IMR-90 (cell line): ENCODE measurements at regions not wholly inside any gene's neighbourhood (a gene's known extent, or its start where the extent isn't known, plus 50 kb on each side); places are given as distances from the start of the nearest gene placed in this dataset.

Experiments
- ATAC-seq: fragments of 200-7000 bp; cut with Tn5 transposase; 2 replicates; pipeline ENCODE4 v1.9.1; 2020; ENCODE audit warnings: low read depth, mild to moderate bottlenecking, moderate library complexity
- BruUV-seq: library from RNA; stranded (reverse); fragments of 400-500 nt; replicated peaks from 2 replicates; lab custom pipeline; 2021; lab: Mats Ljungman, UMichigan
- CTCF ChIA-PET: fragments of 300-600 bp; formaldehyde crosslinking; extraction: SDS; loops from one replicate; lab custom pipeline; 2021; ENCODE audit warnings: antibody characterized with exemption; lab: Yijun Ruan, JAX
- POLR2A ChIA-PET: fragments of 300-600 bp; sonication (Branson Sonifier 250); formaldehyde crosslinking; loops from one replicate; lab custom pipeline; 2022; ENCODE audit warnings: antibody characterized with exemption; ENCODE audit not compliant: unreplicated experiment; lab: Charles Lee
- DNase-seq: peaks from one replicate; pipeline ENCODE4 v3.0.0; 2013
- H2AFZ ChIP-seq: replicated peaks from 2 replicates; pipeline ENCODE3; 2013; ENCODE audit warnings: low read length, mild to moderate bottlenecking; ENCODE audit not compliant: poor library complexity
- H2AK5ac ChIP-seq: 2 replicates; pipeline ENCODE4 v1.6.1; 2013; ENCODE audit warnings: low read depth, low read length, inconsistent platforms
- H2AK9ac ChIP-seq: replicated peaks from 2 replicates; pipeline ENCODE3; 2013; ENCODE audit warnings: mild to moderate bottlenecking, low read depth, low read length, moderate library complexity; ENCODE audit not compliant: poor library complexity
- H2BK120ac ChIP-seq: 2 replicates; pipeline ENCODE4 v1.6.1; 2013; ENCODE audit warnings: low read depth, low read length, inconsistent platforms
- H2BK15ac ChIP-seq: 3 replicates; pipeline ENCODE4 v1.6.1; 2013; ENCODE audit warnings: low read depth, low read length, inconsistent platforms
- H2BK20ac ChIP-seq: 2 replicates; pipeline ENCODE4 v1.6.1; 2013; ENCODE audit warnings: low read depth, mild to moderate bottlenecking, inconsistent platforms, low read length, moderate library complexity
- H2BK5ac ChIP-seq: 2 replicates; pipeline ENCODE4 v1.6.1; 2013; ENCODE audit warnings: mild to moderate bottlenecking, low read depth, low read length, inconsistent platforms; ENCODE audit not compliant: poor library complexity, severe bottlenecking
- H3K14ac ChIP-seq: replicated peaks from 2 replicates; pipeline ENCODE4 v1.6.1; 2013; ENCODE audit warnings: low read depth, low read length, inconsistent platforms
- H3K18ac ChIP-seq: 2 replicates; pipeline ENCODE4 v1.6.1; 2013; ENCODE audit warnings: low read depth, low read length, control low read depth
- H3K23ac ChIP-seq: 2 replicates; pipeline ENCODE4 v1.6.1; 2013; ENCODE audit warnings: low read depth, low read length, inconsistent platforms
- H3K27ac ChIP-seq: 2 replicates; pipeline ENCODE4 v1.5.1; 2013; ENCODE audit warnings: mild to moderate bottlenecking, control low read depth, low read length; ENCODE audit not compliant: insufficient read depth
- H3K27me3 ChIP-seq: 2 replicates; pipeline ENCODE4 v1.6.1; 2013; ENCODE audit warnings: low read length; ENCODE audit not compliant: control insufficient read depth, insufficient read depth
- H3K36me3 ChIP-seq: 2 replicates; pipeline ENCODE4 v1.6.1; 2013; ENCODE audit warnings: low read length, mixed read lengths; ENCODE audit not compliant: control insufficient read depth, insufficient read depth
- H3K4ac ChIP-seq: 2 replicates; pipeline ENCODE4 v1.6.1; 2013; ENCODE audit warnings: low read depth, low read length, inconsistent platforms
- H3K4me1 ChIP-seq: 2 replicates; pipeline ENCODE4 v1.6.1; 2013; ENCODE audit warnings: low read length, mixed read lengths; ENCODE audit not compliant: control insufficient read depth, insufficient read depth
- H3K4me2 ChIP-seq: 2 replicates; pipeline ENCODE4 v1.6.1; 2013; ENCODE audit warnings: low read depth, mild to moderate bottlenecking, control low read depth, low read length, moderate library complexity
- H3K4me3 ChIP-seq: 2 replicates; pipeline ENCODE4 v1.5.1; 2013; ENCODE audit warnings: low read depth, mild to moderate bottlenecking, control low read depth, low read length, moderate library complexity; ENCODE audit not compliant: insufficient read depth
- H3K56ac ChIP-seq: 2 replicates; pipeline ENCODE4 v1.6.1; 2013; ENCODE audit warnings: low read length, inconsistent platforms; ENCODE audit not compliant: insufficient read depth; ENCODE audit errors: extremely low read depth
- H3K79me1 ChIP-seq, 2 experiments: 2 replicates each; pipeline ENCODE4 v1.6.1; 2013; ENCODE audit warnings: low read length in 2 of 2, inconsistent platforms in 1 of 2, low read depth in 1 of 2
- H3K9ac ChIP-seq: 2 replicates; pipeline ENCODE4 v1.6.1; 2013; ENCODE audit warnings: low read depth, low read length, control low read depth
- H3K9me1 ChIP-seq: 2 replicates; pipeline ENCODE4 v1.6.1; 2013; ENCODE audit warnings: low read length, inconsistent platforms; ENCODE audit not compliant: insufficient read depth
- H3K9me3 ChIP-seq: 2 replicates; pipeline ENCODE4 v1.6.1; 2013; ENCODE audit warnings: low read length; ENCODE audit not compliant: control insufficient read depth, insufficient read depth
- H4K20me1 ChIP-seq: 2 replicates; pipeline ENCODE4 v1.6.1; 2013; ENCODE audit warnings: low read length, inconsistent platforms; ENCODE audit not compliant: insufficient read depth
- H4K5ac ChIP-seq: 2 replicates; pipeline ENCODE4 v1.6.1; 2013; ENCODE audit warnings: mild to moderate bottlenecking, low read depth, low read length, control low read depth
- H4K8ac ChIP-seq, 2 experiments: 2 replicates each; pipeline ENCODE4 v1.6.1; 2013; ENCODE audit warnings: low read depth in 2 of 2, low read length in 2 of 2, control low read depth in 1 of 2, inconsistent platforms in 1 of 2
- H4K91ac ChIP-seq: 2 replicates; pipeline ENCODE4 v1.6.1; 2013; ENCODE audit warnings: low read depth, low read length, inconsistent platforms; ENCODE audit not compliant: insufficient read depth
- BHLHE40 ChIP-seq: fragments of 150-350 bp; IDR thresholded peaks from 2 replicates; pipeline ENCODE4 v1.6.1; 2016; ENCODE audit warnings: mild to moderate bottlenecking, low read depth, low read length
- CEBPB ChIP-seq: IDR thresholded peaks from 2 replicates; pipeline ENCODE4 v1.6.1; 2012; ENCODE audit warnings: low read depth, low read length, improper control_type of control experiment
- CHD1 ChIP-seq: IDR thresholded peaks from 2 replicates; pipeline ENCODE4 v1.6.1; 2012; ENCODE audit warnings: low read depth, low read length, improper control_type of control experiment
- FOS ChIP-seq: fragments of 150-350 bp; IDR thresholded peaks from 2 replicates; pipeline ENCODE4 v1.6.1; 2016; ENCODE audit warnings: low read depth, low read length
- MAZ ChIP-seq: IDR thresholded peaks from 2 replicates; pipeline ENCODE4 v1.6.1; 2012; ENCODE audit warnings: low read depth, mild to moderate bottlenecking, low read length, improper control_type of control experiment, moderate library complexity, borderline replicate concordance
- MXI1 ChIP-seq: IDR thresholded peaks from 2 replicates; pipeline ENCODE4 v1.6.1; 2012; ENCODE audit warnings: low read depth, mild to moderate bottlenecking, low read length, moderate library complexity, borderline replicate concordance
- POLR2A ChIP-seq: IDR thresholded peaks from 2 replicates; pipeline ENCODE4 v1.6.1; 2012; ENCODE audit warnings: mild to moderate bottlenecking, low read depth, low read length
- RAD21 ChIP-seq: IDR thresholded peaks from 2 replicates; pipeline ENCODE4 v1.6.1; 2012; ENCODE audit warnings: low read length, improper control_type of control experiment
- RFX5 ChIP-seq: IDR thresholded peaks from 2 replicates; pipeline ENCODE4 v1.8.0; 2012; ENCODE audit warnings: low read depth, mild to moderate bottlenecking, low read length, moderate library complexity
- SMC3 ChIP-seq: fragments of 150-350 bp; IDR thresholded peaks from 2 replicates; pipeline ENCODE4 v1.6.1; 2016; ENCODE audit warnings: low read depth, mild to moderate bottlenecking, antibody characterized with exemption, low read length, moderate library complexity
- WGBS, 2 experiments: methylation state at CpG; one replicate each; pipeline versions ENCODE4 v1.1.5 to v1.1.7; 2013; ENCODE audit warnings: missing lambda C conversion rate in 2 of 2; ENCODE audit not compliant: insufficient read length in 1 of 2; ENCODE audit errors: extremely low coverage in 2 of 2; 5-methylcytosine and 5-hydroxymethylcytosine counted together
- dilution Hi-C: fragments of 300-500 bp; cut with HindIII; formaldehyde crosslinking; loops from one replicate; pipeline ENCODE4 v1.14.3; 2018; ENCODE audit warnings: low sequenced_read_pairs; ENCODE audit not compliant: unreplicated experiment
- in situ Hi-C: fragments of 300-500 bp; cut with MboI; formaldehyde crosslinking; loops from 3 replicates; pipeline ENCODE4 v1.14.3; 2019; ENCODE audit warnings: low sequenced_read_pairs, inconsistent platforms, mixed read lengths
- intact Hi-C: fragments of 100-400 bp; cut with micrococcal nuclease; formaldehyde crosslinking; loops from 2 replicates; pipeline ENCODE4 v1.10.0; 2022
- TF ChIP-seq, protein P1 (sequence below): fragments of 150-350 bp; IDR thresholded peaks from 2 replicates; pipeline ENCODE4 v1.6.1; 2016; ENCODE audit warnings: low read depth, mild to moderate bottlenecking, low read length, moderate library complexity, borderline replicate concordance
- TF ChIP-seq, protein P2 (sequence below): conservative IDR thresholded peaks from 2 replicates; pipeline ENCODE4 v1.5.1; 2012; ENCODE audit warnings: mild to moderate bottlenecking, low read depth, low read length, improper control_type of control experiment

DNA sequence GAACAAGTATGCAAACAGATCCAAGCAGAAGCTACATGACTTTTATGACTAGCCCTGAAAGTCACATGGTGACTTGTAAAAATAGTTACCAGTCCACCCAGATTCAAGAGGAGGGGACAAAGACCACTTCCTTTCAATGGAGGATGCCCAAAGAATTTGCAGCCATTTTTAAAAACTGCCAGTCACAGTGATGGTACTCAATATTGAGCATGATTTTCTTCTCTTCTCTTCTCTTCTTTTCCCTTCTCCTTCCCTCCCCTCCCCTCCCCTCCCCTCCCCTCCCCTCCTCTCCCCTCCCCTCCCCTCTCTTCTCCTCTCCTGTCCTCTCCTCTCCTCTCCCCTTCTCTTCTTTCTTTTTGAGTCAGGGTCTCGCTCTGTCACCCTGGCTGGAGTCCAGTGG is 286.9 kb downstream of the PARP8 start:
- H2BK15ac ChIP-seq: no peak overlapping the region
- no peaks in the 10 kb centered on the region for H3K36me3 ChIP-seq
- TF ChIP-seq MAZ (no peak), RAD21 (no peak), MXI1 (no peak), SMC3 (no peak), CHD1 (no peak), FOS (no peak), CEBPB (no peak), RFX5 (no peak), POLR2A (no peak), BHLHE40 (no peak)
- TF ChIP-seq, protein P1, sequence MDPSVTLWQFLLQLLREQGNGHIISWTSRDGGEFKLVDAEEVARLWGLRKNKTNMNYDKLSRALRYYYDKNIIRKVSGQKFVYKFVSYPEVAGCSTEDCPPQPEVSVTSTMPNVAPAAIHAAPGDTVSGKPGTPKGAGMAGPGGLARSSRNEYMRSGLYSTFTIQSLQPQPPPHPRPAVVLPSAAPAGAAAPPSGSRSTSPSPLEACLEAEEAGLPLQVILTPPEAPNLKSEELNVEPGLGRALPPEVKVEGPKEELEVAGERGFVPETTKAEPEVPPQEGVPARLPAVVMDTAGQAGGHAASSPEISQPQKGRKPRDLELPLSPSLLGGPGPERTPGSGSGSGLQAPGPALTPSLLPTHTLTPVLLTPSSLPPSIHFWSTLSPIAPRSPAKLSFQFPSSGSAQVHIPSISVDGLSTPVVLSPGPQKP: no peak
- TF ChIP-seq, protein P2, sequence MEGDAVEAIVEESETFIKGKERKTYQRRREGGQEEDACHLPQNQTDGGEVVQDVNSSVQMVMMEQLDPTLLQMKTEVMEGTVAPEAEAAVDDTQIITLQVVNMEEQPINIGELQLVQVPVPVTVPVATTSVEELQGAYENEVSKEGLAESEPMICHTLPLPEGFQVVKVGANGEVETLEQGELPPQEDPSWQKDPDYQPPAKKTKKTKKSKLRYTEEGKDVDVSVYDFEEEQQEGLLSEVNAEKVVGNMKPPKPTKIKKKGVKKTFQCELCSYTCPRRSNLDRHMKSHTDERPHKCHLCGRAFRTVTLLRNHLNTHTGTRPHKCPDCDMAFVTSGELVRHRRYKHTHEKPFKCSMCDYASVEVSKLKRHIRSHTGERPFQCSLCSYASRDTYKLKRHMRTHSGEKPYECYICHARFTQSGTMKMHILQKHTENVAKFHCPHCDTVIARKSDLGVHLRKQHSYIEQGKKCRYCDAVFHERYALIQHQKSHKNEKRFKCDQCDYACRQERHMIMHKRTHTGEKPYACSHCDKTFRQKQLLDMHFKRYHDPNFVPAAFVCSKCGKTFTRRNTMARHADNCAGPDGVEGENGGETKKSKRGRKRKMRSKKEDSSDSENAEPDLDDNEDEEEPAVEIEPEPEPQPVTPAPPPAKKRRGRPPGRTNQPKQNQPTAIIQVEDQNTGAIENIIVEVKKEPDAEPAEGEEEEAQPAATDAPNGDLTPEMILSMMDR: no peak
- H3K4me1 ChIP-seq: no peaks in the 10 kb centered on the region
- H2AK9ac ChIP-seq: no peak overlapping the region
- ChIA-PET POLR2A (no interaction called here), CTCF (interaction anchor here (1.2 kb wide), 1 partner anchor 10 kb away, joined by 3 read pairs; no protein-coding TSS in a partner anchor)
- H3K14ac ChIP-seq: no peak overlapping the region
- no peak overlapping the region for H2AFZ ChIP-seq
- no TSS peak for BruUV-seq
- no peaks in the 10 kb centered on the region for H3K9me1 ChIP-seq
- no peak overlapping the region for H3K23ac ChIP-seq
- no peaks in the 10 kb centered on the region for H3K9me3 ChIP-seq
- H4K20me1 ChIP-seq: no peaks in the 10 kb centered on the region
- in situ Hi-C loops: loop anchor here (10.0 to 25.0 kb wide), 4 partner anchors 1052 to 1959 kb away; no protein-coding TSS in a partner anchor
- DNase-seq (no peak), ATAC-seq (no peak)
- no peak overlapping the region for H3K27ac ChIP-seq
- H2BK120ac ChIP-seq: no peak overlapping the region
- H3K9ac ChIP-seq: no peak overlapping the region
- H3K4me3 ChIP-seq: no peak overlapping the region
- no peak overlapping the region for H4K5ac ChIP-seq
- intact Hi-C loops: loop anchor here (10.0 kb wide), 1 partner anchor 1612 kb away; no protein-coding TSS in a partner anchor
- H4K8ac ChIP-seq: no peak overlapping the region
- H3K27me3 ChIP-seq: no peaks in the 10 kb centered on the region
- WGBS, 2 experiments: 20% methylated on average over 1 of the region's 1 CpG; no CpG with 5 or more reads in 1 of the 2 experiments
- H2BK5ac ChIP-seq: no peak overlapping the region
- H3K79me1 ChIP-seq: no peaks in the 10 kb centered on the region
- dilution Hi-C loops: no loop called here
- H4K91ac ChIP-seq: no peak overlapping the region
- H3K4ac ChIP-seq: no peak overlapping the region
- no peak overlapping the region for H2BK20ac ChIP-seq
- H3K18ac ChIP-seq: no peak overlapping the region
- no peak overlapping the region for H3K4me2 ChIP-seq
- H3K56ac ChIP-seq: no peak overlapping the region
- H2AK5ac ChIP-seq: no peak overlapping the region
